DND-41 (cell line): ENCODE measurements at regions not wholly inside any gene's neighbourhood (a gene's known extent, or its start where the extent isn't known, plus 50 kb on each side); places are given as distances from the start of the nearest gene placed in this dataset.

ENCODE experiments used
- ATAC-seq: fragments of 200-7000 bp; cut with Tn5 transposase; 3 replicates; pipeline ENCODE4 v1.9.1; 2021; ENCODE audit warnings: low read depth; ENCODE audit not compliant: insufficient read depth
- DNase-seq: peaks from one replicate; pipeline ENCODE4 v3.0.0-alpha.2; 2020
- H2AFZ ChIP-seq: 2 replicates; pipeline ENCODE4 v1.6.0; 2012; ENCODE audit warnings: low read depth, low read length
- H3K27ac ChIP-seq: 2 replicates; pipeline ENCODE4 v1.5.1; 2012; ENCODE audit warnings: low read length, inconsistent platforms
- H3K27me3 ChIP-seq: fragments of 200-600 bp; sonication (generic); 2 replicates; pipeline ENCODE4 v1.6.0; 2012; ENCODE audit warnings: low read length, mild to moderate bottlenecking, inconsistent platforms; ENCODE audit not compliant: insufficient read depth, poor library complexity
- H3K36me3 ChIP-seq: 2 replicates; pipeline ENCODE4 v1.5.1; 2012; ENCODE audit warnings: low read length, inconsistent platforms; ENCODE audit not compliant: insufficient read depth
- H3K4me1 ChIP-seq: 2 replicates; pipeline ENCODE4 v1.5.1; 2012; ENCODE audit warnings: mild to moderate bottlenecking, low read length; ENCODE audit not compliant: insufficient read depth
- H3K4me2 ChIP-seq: 2 replicates; pipeline ENCODE4 v1.6.0; 2012; ENCODE audit warnings: mild to moderate bottlenecking, moderate library complexity, low read length, inconsistent platforms; ENCODE audit not compliant: insufficient read depth
- H3K4me3 ChIP-seq, 2 experiments: fragments of 200-600 bp in 1 of 2; shearing (Covaris generic) in 1 of 2; 2 replicates each; pipeline ENCODE4 v1.5.1; 2012 to 2016; ENCODE audit warnings: inconsistent platforms in 2 of 2, low read length in 2 of 2, mild to moderate bottlenecking in 2 of 2, low read depth in 1 of 2, moderate library complexity in 1 of 2
- H3K79me2 ChIP-seq: 2 replicates; pipeline ENCODE4 v1.6.0; 2012; ENCODE audit warnings: low read length, inconsistent platforms; ENCODE audit not compliant: insufficient read depth
- H3K9ac ChIP-seq: 2 replicates; pipeline ENCODE4 v1.6.0; 2012; ENCODE audit warnings: low read depth, mild to moderate bottlenecking, inconsistent platforms, low read length, moderate library complexity
- H3K9me3 ChIP-seq: 2 replicates; pipeline ENCODE4 v1.5.1; 2012; ENCODE audit warnings: low read length, moderate library complexity, mild to moderate bottlenecking, inconsistent platforms; ENCODE audit not compliant: insufficient read depth, severe bottlenecking
- H4K20me1 ChIP-seq: 2 replicates; pipeline ENCODE4 v1.6.0; 2012; ENCODE audit warnings: low read length; ENCODE audit not compliant: insufficient read depth
- EZH2 ChIP-seq: IDR thresholded peaks from 3 replicates; pipeline ENCODE4 v1.6.1; 2012; ENCODE audit warnings: borderline replicate concordance, low read depth, mild to moderate bottlenecking, moderate library complexity, low read length, inconsistent platforms; ENCODE audit not compliant: severe bottlenecking
- TF ChIP-seq, protein P1 (sequence below): IDR thresholded peaks from 2 replicates; pipeline ENCODE4 v1.5.1; 2012; ENCODE audit warnings: borderline replicate concordance, low read length, moderate library complexity, mild to moderate bottlenecking; ENCODE audit not compliant: poor library complexity, severe bottlenecking; ENCODE audit errors: extremely low read depth

DNA sequence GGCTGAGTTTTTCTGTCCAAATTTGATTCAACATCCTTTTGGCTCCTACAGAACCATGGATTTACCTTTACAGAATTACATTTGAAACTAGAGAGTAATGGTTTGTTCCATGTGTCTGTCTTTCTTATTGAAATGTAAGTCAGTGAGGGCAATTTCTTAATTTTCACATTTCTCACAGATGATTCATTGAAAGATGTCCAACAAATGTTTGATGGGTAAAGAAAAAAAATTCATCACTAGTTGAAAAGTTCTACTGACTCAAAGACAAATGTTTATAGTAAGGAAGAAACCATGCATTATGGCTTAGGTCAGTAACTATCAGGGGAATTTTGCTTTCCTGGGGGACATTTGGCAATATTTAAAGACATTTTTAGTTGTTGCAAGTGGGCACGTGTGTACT is 131.6 kb upstream of the TRPM3 start:
- H3K27ac ChIP-seq = no peak overlapping the region
- H4K20me1 ChIP-seq = no peaks in the 10 kb centered on the region
- no peaks in the 10 kb centered on the region for H3K27me3 ChIP-seq
- ATAC-seq (no peak), DNase-seq (no peak)
- H3K9ac ChIP-seq = no peak overlapping the region
- no peak overlapping the region for H2AFZ ChIP-seq
- no peaks in the 10 kb centered on the region for H3K36me3 ChIP-seq
- H3K4me3 ChIP-seq = no peak overlapping the region
- no peak overlapping the region for H3K4me2 ChIP-seq
- H3K79me2 ChIP-seq = no peaks in the 10 kb centered on the region
- no peaks in the 10 kb centered on the region for H3K4me1 ChIP-seq
- TF ChIP-seq, protein P1, sequence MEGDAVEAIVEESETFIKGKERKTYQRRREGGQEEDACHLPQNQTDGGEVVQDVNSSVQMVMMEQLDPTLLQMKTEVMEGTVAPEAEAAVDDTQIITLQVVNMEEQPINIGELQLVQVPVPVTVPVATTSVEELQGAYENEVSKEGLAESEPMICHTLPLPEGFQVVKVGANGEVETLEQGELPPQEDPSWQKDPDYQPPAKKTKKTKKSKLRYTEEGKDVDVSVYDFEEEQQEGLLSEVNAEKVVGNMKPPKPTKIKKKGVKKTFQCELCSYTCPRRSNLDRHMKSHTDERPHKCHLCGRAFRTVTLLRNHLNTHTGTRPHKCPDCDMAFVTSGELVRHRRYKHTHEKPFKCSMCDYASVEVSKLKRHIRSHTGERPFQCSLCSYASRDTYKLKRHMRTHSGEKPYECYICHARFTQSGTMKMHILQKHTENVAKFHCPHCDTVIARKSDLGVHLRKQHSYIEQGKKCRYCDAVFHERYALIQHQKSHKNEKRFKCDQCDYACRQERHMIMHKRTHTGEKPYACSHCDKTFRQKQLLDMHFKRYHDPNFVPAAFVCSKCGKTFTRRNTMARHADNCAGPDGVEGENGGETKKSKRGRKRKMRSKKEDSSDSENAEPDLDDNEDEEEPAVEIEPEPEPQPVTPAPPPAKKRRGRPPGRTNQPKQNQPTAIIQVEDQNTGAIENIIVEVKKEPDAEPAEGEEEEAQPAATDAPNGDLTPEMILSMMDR = no peak
- TF ChIP-seq EZH2 = no peak
- no peaks in the 10 kb centered on the region for H3K9me3 ChIP-seq

DNA sequence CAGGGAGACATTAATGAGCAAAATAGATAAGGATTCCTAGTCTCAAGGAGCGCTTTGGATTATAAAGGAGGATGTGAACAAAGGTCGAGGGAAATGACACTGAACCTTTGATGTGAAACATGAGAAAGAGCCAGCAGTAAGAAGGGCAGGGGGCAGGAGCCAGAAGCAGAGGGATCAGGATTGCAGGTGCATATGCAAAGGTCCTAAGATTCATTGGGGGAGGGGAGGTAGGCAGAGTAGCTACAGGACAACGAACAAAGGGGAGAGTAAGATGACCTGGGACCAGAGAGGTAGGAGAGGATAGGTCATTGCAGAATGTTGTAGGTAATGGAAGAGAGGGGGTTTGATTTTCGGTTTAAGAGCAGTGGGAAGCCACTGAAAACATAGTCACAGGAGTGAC is 129.2 kb upstream of the TRPM3 start:
- TF ChIP-seq, protein P1 = no peak
- TF ChIP-seq EZH2 = no peak
- Histone ChIP-seq H3K36me3 (no peaks in the 10 kb centered on the region), H2AFZ (no peak overlapping the region), H3K9me3 (no peaks in the 10 kb centered on the region), H3K9ac (no peak overlapping the region), H4K20me1 (no peaks in the 10 kb centered on the region), H3K4me3 (no peak overlapping the region), H3K79me2 (no peaks in the 10 kb centered on the region), H3K4me2 (no peak overlapping the region), H3K27ac (no peak overlapping the region), H3K4me1 (no peaks in the 10 kb centered on the region), H3K27me3 (no peaks in the 10 kb centered on the region)
- DNase-seq = no peak
- ATAC-seq = no peak

DNA sequence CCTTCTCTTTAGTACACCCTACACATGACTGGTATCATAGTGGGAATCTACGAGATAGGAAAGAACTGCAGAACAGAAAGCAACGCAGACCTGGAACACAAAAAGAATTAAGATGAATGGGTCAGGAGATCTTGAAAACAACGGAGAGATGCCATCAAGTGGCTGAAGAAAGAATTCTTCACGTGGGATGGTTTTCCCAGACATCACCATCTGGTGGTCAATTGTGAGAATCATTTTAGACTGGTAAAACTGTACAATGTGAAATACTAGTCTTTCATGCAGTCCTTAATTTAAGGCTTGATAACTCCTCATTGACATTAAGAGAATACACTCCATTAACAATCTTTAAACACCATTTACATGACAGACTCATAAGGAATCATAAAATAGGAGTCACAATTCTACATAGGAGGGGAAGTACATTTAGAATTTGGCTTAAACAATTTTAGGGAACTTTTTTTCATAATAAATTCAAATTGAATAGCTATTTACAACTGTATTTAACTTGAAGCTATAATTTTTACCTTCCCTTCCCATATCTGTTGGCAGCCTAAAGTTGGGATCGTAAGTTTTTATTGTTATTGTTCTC is 128.4 kb upstream of the TRPM3 start:
- H3K27ac ChIP-seq = no peak overlapping the region
- no peaks in the 10 kb centered on the region for H3K36me3 ChIP-seq
- no peak overlapping the region for H3K4me3 ChIP-seq
- no peak overlapping the region for H3K4me2 ChIP-seq
- TF ChIP-seq, protein P1 = peak; percentile 64
- no peak for TF ChIP-seq EZH2
- no peaks in the 10 kb centered on the region for H3K79me2 ChIP-seq
- H3K4me1 ChIP-seq = no peaks in the 10 kb centered on the region
- H4K20me1 ChIP-seq = no peaks in the 10 kb centered on the region
- H3K9ac ChIP-seq = no peak overlapping the region
- ATAC-seq (peak; percentile 60; the same call in 1 of the 3 replicates), DNase-seq (peak; percentile 5)
- H3K9me3 ChIP-seq = no peaks in the 10 kb centered on the region
- H2AFZ ChIP-seq = no peak overlapping the region
- H3K27me3 ChIP-seq = no peaks in the 10 kb centered on the region
